OCI-M1 (cell line): ENCODE measurements at regions not wholly inside any gene's neighbourhood (a gene's known extent, or its start where the extent isn't known, plus 50 kb on each side); places are given as distances from the start of the nearest gene placed in this dataset.
"Not testable (repeated sequence)": the region's sequence is repeated elsewhere in the genome, so short reads cannot be mapped to it uniquely, and the experiment has no call there.

ENCODE experiments used
- DNase-seq: peaks from one replicate; lab custom pipeline; 2025; lab: John Stamatoyannopoulos, UW

DNA sequence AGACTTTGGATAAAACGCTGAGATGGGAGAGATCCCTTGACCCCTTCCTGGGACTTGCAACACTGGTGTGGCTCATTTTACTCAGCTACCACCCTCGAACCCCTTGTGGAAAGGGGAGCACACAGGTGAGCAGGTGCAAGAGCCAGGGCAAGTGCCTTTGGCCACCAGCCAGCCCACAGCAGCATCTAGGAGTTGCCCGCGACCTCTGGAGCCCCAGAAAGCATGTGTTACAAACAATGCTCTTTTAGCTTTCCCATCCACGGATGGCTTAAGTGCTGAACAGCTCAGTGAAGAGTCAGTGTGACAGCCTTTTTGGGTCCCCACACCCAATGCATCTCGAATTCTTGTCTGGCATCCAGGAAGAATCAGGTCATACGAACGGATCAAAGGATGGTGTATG, 197.8 kb downstream of the MEMO1 start:
- DNase-seq: no peak

DNA sequence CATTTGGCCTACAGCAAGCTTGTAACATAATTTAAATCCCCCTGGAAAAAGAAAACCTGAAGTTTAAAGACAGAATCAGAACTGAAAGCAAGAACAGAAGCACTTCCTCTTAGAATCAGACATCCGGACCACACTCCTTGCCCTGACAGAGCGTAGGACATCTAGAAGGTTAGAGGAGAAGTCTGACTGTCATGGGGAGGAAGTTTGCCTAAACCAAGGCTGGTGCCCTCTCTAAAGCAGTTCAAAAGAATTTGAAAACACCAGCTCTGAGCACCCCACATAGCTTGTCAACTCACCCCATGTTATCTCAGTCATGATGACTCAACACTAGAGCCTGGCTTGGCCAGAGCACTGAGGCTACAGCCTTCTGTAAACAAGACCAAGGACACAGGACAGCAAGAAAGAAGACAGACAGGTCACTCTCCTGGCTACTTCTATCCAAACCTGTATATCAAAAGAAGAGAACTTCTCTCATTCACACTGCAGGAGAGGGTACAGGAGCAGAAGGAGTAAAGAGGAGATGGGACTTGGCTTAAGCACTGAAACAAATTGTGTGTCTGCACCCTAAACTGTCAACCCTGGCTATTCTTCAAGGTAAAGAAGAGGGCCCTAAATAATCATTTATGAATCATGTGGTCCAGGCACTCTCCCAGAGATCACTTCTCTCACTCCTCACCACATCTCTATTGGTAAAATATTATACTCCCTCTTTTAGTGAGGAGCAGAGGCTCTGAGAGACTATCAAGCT, 198.6 kb downstream of the MEMO1 start:
- DNase-seq: peak; percentile 78

DNA sequence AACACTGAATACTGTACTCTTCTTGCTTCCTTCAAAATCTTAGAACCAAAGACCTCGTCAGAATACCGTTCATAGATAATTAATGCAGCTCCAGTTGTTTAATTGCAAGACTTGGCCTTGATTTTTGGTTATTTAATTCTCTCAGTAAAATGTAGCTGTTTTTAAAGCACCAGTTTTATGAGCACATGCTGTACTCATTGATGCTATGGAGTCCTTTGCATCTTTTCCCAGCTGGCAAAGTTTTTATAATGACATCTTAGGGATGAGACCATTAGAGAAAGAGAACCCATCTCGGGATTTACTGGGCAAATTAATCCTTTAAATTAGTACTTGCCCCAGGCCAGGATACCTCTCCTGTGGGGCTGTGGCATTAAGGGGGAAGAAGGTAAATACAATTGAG, 199.3 kb downstream of the MEMO1 start:
- DNase-seq: no peak

DNA sequence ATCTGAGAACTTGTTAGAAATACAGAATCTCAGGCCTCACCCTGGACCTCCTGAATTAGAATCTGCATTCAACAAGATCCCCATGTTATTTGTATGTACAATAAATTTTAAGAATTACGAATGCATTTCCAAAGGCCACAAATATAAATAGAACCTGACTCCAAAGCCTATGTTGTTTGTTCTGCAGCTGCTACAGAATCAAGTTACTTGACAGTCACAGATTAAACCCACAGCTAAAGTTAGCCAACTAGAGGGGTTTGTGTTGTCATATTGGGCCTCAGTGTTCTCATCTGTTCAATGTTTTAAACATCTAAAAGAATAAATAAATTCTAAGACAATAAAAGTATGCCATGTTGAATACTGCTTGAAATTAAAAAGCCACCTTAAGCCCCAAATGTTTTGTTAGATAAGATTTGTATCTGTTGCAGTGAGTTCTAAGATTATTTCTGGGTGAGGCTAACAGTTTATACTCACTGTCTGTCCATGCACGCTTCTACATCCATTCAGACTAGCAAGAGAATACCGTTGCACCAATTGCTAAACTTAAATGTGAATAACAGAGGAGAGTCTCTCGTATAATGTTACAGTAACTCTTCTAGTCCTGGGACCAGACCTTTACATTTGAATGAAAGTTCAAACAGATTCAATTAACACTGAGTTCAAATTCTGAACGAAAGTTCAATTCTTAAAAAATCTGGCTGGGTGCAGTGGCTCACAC, 200.4 kb downstream of the MEMO1 start:
- DNase-seq: no peak

DNA sequence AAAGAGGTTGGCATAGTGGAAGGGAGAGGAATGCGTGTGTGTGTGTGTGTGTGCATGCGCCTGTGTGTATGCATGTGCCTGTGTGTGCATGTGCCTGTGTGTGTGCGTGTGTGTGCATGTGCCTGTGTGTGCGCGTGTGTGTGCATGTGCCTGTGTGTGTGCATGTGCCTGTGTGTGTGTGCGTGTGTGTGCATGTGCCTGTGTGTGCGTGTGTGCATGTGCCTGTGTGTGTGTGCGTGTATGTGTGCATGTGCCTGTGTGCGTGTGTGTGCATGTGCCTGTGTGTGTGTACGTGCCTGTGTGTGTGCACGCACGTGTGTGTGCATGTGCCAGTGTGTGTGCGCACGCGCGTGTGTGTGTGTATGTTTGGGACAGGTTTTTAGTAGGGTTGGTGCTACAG, 205.1 kb downstream of the MEMO1 start:
- DNase-seq: no peak

DNA sequence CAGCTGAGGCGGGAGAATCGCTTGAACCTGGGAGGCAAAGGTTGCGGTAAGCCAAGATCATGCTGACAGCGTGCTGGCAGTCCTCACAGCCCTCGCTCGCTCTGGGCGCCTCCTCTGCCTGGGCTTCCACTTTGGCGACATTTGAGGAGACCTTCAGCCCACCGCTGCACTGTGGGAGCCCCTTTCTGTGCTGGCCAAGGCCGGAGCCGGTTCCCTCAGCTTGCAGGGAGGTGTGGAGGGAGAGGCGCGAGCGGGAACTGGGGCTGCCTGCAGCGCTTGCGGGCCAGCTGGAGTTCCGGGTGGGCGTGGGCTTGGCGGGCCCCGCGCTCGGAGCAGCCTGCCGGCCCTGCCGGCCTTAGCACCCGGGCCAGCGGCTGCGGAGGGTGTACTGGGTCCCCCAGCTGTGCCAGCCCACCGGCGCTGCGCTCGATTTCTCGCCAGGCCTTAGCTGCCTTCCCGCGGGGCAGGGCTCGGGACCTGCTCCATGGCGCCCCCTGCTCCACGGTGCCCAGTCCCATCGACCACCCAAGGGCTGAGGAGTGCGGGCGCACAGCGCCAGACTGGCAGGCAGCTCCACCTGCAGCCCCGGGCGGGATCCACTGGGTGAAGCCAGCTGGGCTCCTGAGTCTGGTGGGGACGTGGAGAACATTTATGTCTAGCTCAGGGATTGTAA, 207.2 kb downstream of the MEMO1 start:
- not testable (repeated sequence) for DNase-seq

DNA sequence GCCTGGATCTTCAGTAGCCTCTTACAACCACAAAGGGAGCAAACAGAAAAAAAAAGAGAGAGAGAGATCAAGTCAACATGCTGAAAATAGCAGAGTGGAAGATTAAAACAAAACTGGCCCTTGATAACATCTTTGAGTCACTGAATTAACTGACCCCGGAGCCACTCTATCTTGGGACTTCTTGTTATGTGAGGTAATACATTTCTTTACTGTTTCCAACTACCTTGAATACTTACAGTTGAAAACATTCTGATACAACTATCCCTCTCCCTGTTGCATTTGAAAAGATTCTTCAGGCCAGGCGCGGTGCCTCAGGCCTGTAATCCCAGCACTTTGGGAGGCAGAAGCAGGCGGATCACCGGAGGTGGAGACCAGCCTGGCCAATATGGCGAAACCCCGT, 208.1 kb downstream of the MEMO1 start:
- DNase-seq: peak; percentile 21

DNA sequence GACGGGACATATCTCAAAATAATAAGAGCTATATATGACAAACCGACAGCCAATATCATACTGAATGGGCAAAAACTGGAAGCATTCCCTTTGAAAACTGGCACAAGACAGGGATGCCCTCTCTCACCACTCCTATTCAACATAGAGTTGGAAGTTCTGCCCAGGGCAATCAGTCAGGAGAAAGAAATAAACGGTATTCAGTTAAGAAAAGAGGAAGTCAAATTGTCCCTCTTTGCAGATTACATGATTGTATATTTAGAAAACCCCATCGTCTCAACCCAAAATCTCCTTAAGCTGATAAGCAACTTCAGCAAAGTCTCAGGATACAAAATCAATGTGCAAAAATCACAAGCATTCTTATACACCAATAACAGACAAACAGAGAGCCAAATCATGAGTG, 211.5 kb downstream of the MEMO1 start:
- DNase-seq: peak; percentile 45

DNA sequence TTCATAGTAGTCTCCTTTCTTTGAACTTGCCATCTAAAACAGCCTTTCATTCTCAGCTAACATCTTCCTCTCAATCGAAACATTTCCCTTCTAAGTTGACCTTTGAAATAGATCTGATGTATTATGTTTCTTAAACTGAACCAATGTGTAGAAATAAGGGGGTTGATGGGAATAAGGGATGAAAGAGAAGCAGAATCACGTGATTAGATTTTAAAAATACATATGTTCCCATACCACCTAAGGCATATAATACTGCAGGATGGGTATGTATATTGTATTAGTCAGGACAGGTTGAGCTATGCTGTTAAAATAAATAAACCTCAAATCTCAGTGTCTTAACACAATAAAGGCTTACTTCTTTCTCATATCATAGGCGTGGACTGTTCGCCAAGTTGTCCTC, 207.5 kb upstream of the SRD5A2 start:
- no peak for DNase-seq

DNA sequence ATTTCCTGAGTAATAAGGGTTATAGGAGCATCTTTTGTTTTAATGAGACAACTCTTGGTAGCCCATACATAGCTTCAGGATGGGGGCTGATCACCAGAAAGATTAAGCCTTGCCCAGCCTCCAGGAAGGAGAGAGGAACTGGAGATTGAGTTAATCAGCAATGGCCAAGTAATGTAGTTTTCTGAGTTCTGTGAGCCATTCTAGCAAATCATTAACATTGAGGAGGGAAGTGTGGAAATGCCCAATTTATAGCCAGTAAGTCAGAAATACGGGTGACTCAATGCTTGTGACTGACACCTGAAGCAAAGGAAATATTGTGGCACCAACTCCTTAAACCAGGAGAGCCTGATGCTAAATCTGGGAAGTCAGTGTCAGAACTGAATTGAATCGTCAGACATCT, 205.1 kb upstream of the SRD5A2 start:
- DNase-seq: no peak

DNA sequence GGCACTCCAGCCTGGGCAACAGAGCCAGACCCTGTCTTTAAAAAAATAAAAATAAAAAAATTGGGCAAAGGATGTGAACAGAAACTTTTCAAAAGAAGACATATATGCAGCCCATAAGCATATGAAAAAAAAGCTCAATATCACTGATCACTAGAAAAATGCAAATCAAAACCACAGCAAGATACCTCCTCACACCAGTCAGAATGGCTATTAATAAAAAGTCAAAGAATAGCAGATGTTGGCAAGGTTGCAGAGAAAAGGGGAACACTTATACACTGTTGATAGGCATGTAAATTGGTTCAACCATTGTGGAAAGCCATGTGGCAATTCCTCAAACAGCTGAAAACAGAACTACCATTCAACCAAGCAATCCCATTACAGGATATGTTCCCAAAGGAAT, 204.1 kb upstream of the SRD5A2 start:
- no peak for DNase-seq

DNA sequence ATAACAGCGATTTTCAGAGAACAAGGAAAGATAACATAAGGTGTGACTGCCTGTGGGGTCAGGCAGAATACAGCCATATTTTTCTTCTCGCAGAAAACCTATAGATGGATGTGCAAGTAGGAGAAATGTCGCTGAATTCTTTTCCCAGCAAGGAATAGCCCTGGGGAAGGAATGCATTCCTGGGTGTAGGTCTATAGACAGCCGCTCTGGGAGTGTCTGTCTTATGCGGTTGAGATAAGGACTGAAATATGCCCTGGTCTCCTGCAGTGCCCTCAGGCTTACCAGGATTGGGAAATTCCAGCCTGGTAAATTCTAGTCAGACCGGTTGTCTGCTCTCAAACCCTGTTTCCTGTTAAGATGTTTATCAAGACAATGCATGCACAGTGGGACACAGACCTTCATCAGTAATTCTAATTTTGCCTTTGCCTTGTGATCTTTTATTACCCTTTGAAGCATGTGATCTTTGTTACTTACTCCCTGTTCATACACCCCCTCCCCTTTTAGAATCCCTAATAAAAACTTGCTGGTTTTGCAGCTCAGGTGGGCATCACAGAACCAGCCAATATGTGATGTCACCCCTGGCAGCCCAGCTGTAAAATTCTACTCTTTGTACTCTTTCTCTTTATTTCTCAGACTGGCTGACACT, 202.8 kb upstream of the SRD5A2 start:
- DNase-seq: not testable (repeated sequence)

DNA sequence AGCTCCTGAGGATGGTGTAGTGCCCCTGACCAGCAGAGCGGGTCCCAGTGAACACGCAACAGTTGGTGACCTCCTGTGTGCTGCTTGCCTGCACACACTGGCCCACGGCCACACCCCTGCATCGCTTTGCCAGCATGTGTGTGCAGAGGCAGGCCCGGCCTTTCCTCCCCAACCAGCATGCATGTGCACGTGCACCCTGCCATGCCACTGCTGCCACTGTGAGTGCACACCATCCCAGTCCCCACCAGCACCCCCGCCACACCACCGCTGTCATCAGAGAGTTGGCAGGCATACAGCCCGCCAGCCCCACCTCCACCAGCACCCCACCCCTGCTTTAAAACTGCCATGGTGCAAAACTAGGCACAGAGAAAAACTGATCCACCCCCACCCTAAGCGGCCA, 197.4 kb upstream of the SRD5A2 start:
- DNase-seq: no peak

DNA sequence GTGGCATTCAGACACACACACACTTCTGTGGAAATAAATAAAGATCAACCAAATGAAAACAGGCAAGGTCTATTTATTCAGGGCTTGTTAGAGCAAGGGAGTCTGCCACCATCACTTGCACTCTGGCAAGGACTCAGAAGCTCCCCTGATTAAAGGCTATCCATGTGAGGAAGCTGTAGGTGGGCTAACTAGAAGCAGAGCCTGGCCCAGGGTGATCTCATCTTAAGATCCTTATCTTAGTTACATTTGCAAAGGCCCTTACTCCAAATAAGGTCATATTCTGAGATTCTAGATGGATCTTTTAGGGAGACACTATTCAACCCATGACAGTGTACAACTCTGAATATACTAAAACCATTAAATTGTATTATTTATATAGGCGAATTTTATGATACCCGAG, 190.0 kb upstream of the SRD5A2 start:
- no peak for DNase-seq

DNA sequence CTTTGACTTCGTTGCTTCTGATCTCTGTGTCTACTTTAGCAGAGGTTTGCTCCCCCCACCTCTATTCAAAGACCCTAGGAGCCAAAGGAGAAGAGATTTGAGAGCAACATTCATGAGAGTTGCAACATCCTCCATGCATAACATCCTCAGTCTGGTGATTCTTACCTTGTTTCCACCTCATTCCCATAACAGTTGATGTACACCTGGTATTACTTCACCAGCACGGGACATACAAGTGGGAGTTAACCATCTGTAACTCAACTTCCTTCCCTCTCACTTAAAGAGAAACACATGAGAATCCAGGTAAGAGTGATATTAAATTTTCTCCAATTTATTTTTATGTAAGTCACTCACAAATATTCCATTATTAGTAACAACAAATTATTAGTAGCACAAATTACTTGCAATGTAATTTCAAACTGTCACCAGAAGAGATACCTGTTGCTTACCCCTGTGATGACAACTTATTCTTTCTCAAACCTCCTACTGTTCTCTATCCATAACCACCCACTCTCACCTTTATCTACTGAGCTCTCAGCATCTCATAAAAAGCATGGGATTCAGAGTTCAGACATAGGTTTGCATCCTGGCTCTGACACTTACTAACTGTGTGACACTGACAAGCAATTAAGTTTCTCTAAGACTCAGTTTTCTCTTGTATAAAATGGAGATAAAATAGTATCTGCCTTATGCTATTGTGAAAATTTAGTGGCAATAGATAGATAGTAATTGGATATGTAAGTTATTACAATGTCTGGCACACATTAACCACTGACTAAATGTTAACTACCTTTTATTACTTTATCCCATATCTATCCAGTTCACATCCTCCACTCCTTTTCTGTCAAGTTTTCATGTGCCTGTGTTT, 184.6 kb upstream of the SRD5A2 start:
- DNase-seq: no peak

DNA sequence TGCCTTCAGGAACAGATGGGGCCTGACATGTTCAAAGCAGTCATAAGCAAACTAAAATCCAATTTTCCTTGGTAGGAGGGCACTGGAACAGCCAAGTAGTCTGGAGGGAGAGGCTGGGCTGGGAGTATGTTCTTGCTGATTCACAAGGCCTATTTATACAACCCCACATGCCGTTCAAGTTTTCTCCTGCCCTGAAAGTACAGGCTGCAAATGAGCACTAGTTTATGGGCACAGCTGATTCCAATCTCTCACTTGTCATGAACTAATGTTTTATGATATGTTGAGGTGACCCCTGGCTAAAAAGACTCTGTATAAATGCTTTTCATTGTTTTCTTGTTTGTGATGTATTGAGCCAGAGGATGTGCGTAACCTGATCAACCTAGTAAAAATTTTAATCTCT, 183.4 kb upstream of the SRD5A2 start:
- no peak for DNase-seq

DNA sequence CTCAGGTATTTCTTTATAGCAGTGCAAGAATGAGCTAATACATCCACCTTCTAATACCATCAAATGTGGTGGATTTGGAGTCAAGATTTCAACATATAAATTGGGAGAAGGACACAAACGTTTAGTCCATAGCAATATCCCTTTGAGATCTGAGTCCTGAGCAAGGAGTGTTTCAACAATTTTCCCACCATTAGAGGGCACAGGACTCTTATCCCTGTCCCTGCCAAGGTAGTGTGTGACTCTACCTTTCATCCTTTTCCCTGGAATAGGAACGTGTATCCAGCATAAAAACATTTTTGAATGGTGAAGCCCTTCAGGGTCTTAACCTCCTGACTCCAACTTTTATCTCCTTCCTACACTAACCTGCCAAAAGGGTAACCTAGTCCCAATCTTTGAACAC, 181.3 kb upstream of the SRD5A2 start:
- peak; percentile 6 for DNase-seq

DNA sequence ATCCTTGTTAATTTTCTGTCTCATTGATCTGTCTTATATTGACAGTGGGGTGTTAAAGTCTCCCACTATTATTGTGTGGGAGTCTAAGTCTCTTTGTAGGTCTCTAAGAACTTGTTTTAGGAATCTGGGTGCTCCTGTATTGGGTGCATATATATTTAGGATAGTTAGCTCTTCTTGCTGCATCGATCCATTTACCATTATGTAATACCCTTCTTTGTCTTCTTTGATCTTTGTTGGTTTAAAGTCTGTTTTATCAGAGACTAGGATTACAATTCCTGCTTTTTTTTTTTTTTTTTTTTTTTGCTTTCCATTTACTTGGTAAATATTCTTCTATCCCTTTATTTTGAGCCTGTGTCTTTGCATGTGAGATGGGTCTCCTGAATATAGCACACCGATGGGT, 176.6 kb upstream of the SRD5A2 start:
- not testable (repeated sequence) for DNase-seq

DNA sequence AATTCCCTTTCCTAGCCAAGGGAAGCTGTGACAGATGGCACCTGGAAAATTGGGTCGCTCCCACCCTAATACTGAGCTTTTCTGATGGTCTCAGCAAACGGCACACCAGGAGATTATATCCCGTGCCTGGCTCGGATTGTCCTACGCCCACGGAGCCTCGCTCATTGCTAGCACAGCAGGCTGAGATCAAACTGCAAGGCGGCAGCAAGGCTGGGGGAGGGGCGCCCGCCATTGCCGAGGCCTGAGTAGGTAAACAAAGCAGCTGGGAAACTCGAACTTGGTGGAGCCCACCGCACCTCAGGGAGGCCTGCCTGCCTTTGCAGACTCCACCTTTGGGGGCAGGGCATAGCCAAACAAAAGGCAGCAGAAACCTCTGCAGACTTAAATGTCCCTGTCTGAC, 168.0 kb upstream of the SRD5A2 start:
- DNase-seq: not testable (repeated sequence)

DNA sequence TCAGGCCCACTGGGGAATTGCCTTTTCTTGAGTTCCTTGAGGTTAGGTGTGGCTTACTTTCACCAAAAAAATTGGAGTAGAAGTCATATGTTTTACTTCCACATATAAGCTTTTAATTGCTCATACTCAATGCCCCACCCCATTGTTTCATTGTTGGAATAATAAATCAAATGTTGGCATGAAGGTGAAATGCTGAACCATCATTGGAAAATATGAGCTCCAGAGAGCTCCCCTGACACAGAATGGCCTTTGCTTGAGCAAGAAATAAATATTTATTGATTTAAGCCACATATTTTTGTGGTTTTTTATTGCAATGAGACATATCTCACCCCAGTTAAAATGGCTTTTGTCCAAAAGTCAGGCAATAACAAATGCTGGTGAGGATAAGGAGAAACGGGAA, 167.3 kb upstream of the SRD5A2 start:
- no peak for DNase-seq

DNA sequence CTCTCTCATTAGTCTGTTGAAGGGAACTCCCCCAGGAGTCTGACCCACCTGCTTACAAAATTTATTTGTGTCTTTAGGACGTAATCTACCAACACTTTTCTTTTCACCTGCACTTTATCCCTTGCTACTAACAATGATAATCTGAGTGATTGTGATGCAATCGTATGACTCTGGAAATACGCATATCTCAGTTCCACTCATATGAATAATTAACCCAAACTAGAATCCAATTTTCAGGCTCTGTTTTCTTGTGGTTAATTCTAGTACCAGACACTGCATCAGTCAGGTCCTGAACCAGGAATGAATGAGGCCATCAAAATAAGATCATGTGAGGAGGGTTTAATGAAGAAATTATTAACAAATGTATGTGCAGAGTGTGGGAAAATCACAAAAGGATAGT, 158.4 kb upstream of the SRD5A2 start:
- no peak for DNase-seq
